ENCODE measurements at regions not wholly inside any gene's neighbourhood (a gene's known extent, or its start where the extent isn't known, plus 50 kb on each side); places are given as distances from the start of the nearest gene placed in this dataset.

DNA sequence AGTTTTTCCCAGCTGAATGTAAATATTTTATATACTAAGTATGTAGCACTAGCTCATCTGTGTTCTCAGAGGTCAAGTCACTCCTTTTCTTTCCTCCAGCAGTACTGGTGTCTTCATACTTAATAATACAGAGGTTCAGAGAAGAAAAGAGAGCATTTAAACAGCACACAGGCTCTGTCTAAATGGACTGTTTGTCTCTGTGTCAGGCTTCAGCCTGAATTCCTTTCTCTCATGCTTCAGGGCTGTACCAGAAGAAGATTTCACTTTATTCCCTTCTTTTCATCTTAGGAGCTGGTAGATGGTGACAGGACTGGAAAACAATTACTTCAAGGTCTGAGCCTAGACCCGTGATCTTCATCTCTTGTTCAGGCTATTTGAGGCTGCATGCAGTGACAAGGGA lies 51.4 kb upstream of the LYZL2 start:
- TF ChIP-seq, protein P1, sequence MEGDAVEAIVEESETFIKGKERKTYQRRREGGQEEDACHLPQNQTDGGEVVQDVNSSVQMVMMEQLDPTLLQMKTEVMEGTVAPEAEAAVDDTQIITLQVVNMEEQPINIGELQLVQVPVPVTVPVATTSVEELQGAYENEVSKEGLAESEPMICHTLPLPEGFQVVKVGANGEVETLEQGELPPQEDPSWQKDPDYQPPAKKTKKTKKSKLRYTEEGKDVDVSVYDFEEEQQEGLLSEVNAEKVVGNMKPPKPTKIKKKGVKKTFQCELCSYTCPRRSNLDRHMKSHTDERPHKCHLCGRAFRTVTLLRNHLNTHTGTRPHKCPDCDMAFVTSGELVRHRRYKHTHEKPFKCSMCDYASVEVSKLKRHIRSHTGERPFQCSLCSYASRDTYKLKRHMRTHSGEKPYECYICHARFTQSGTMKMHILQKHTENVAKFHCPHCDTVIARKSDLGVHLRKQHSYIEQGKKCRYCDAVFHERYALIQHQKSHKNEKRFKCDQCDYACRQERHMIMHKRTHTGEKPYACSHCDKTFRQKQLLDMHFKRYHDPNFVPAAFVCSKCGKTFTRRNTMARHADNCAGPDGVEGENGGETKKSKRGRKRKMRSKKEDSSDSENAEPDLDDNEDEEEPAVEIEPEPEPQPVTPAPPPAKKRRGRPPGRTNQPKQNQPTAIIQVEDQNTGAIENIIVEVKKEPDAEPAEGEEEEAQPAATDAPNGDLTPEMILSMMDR (conservative IDR thresholded peaks at IDR 0.05; ENCODE audit: low read depth, low read length) = no peak
- no peak overlapping the region for H3K4me3 ChIP-seq (ENCODE audit: low read depth, low read length)
- DNase-seq (ENCODE audit: low read depth) = no peak

All from choroid plexus epithelial cell (primary cell).